Parathyroid adenoma (tissue), 2 donors: ENCODE measurements at regions not wholly inside any gene's neighbourhood (a gene's known extent, or its start where the extent isn't known, plus 50 kb on each side); places are given as distances from the start of the nearest gene placed in this dataset.

Experiments
- H2AFZ ChIP-seq: fragments of 300-600 bp; sonication (generic); one replicate; pipeline ENCODE4 v1.7.0; 2017; ENCODE audit warnings: antibody characterized with exemption, mild to moderate bottlenecking
- H3K27ac ChIP-seq: fragments of 300-600 bp; sonication (generic); one replicate; pipeline ENCODE4 v1.7.0; 2017
- H3K27me3 ChIP-seq: fragments of 300-600 bp; sonication (generic); one replicate; pipeline ENCODE4 v1.7.0; 2017; ENCODE audit warnings: low read length; ENCODE audit not compliant: control insufficient read depth, insufficient read depth
- H3K36me3 ChIP-seq: fragments of 300-600 bp; sonication (generic); one replicate; pipeline ENCODE4 v1.7.0; 2017; ENCODE audit warnings: low read length; ENCODE audit not compliant: control insufficient read depth, insufficient read depth
- H3K4me1 ChIP-seq: fragments of 300-600 bp; sonication (generic); one replicate; pipeline ENCODE4 v1.7.0; 2017; ENCODE audit warnings: control low read depth
- H3K4me2 ChIP-seq: fragments of 300-600 bp; sonication (generic); one replicate; pipeline ENCODE4 v1.7.0; 2017; ENCODE audit warnings: low read length
- H3K4me3 ChIP-seq: fragments of 300-600 bp; sonication (generic); one replicate; pipeline ENCODE4 v1.7.0; 2017; ENCODE audit warnings: low read depth, low read length
- H3K79me2 ChIP-seq: fragments of 300-600 bp; sonication (generic); one replicate; pipeline ENCODE4 v1.7.0; 2017; ENCODE audit warnings: control low read depth
- H3K9ac ChIP-seq: fragments of 300-600 bp; sonication (generic); one replicate; pipeline ENCODE4 v1.7.0; 2017; ENCODE audit warnings: mild to moderate bottlenecking
- H3K9me3 ChIP-seq: fragments of 300-600 bp; sonication (generic); one replicate; pipeline ENCODE4 v1.7.0; 2017; ENCODE audit warnings: low read length; ENCODE audit not compliant: control insufficient read depth
- TF ChIP-seq, protein P1 (sequence below): fragments of 300-600 bp; sonication (generic); IDR thresholded peaks from one replicate; pipeline ENCODE4 v1.7.0; 2017; ENCODE audit warnings: antibody characterized with exemption, mild to moderate bottlenecking
- donor health status: primary hyperparathyroidism.

DNA sequence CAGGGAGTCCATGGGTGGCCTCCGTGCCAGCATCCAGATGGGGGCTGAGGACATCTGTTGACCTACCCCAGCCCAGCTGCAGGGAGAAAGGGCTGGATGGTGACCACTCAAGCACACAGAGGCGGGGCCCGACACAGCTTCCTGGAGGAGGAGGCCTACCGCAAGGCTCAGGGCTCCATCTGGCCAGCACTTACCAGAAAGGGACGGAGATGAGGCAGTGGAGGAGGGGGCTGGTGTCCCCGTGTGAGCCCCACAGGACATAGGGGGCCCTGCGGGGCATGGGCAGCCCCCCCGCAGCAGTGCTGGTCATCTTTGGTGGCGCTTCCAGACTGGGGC, 147.5 kb upstream of the CIBAR2 start:
- no peak overlapping the region for H3K9ac ChIP-seq
- no peak overlapping the region for H3K4me3 ChIP-seq
- H3K27me3 ChIP-seq: no peaks in the 10 kb centered on the region
- H3K9me3 ChIP-seq: no peaks in the 10 kb centered on the region
- H3K79me2 ChIP-seq: peaks cover 38% of the 10 kb centered on the region
- no peaks in the 10 kb centered on the region for H3K36me3 ChIP-seq
- no peak overlapping the region for H3K4me2 ChIP-seq
- peaks cover 12% of the 10 kb centered on the region for H3K4me1 ChIP-seq
- H3K27ac ChIP-seq: no peak overlapping the region
- TF ChIP-seq, protein P1, sequence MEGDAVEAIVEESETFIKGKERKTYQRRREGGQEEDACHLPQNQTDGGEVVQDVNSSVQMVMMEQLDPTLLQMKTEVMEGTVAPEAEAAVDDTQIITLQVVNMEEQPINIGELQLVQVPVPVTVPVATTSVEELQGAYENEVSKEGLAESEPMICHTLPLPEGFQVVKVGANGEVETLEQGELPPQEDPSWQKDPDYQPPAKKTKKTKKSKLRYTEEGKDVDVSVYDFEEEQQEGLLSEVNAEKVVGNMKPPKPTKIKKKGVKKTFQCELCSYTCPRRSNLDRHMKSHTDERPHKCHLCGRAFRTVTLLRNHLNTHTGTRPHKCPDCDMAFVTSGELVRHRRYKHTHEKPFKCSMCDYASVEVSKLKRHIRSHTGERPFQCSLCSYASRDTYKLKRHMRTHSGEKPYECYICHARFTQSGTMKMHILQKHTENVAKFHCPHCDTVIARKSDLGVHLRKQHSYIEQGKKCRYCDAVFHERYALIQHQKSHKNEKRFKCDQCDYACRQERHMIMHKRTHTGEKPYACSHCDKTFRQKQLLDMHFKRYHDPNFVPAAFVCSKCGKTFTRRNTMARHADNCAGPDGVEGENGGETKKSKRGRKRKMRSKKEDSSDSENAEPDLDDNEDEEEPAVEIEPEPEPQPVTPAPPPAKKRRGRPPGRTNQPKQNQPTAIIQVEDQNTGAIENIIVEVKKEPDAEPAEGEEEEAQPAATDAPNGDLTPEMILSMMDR: no peak
- no peak overlapping the region for H2AFZ ChIP-seq

DNA sequence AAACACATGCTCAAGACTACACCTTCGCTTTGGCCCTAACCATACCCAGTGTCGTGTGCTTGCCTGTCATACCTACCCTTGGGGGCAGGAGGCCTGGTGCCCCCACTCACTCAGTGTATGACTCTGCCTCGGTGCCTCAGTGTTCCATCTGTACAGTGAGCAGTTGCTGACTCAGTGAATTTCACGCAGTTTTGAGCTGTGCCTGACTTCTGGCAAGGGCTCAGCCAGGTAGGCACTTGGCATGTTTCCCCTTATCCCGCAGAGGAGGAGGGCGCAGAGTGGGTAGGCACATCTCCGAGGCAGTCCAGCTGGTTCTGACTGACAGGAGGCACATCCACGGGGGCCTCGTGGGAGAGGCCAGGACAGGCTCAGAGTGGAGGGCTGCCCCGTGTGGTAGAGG, 148.9 kb upstream of the CIBAR2 start:
- H3K4me2 ChIP-seq: peak overlapping the region; percentile 28
- H3K27ac ChIP-seq: no peak overlapping the region
- H3K36me3 ChIP-seq: no peaks in the 10 kb centered on the region
- peaks cover 38% of the 10 kb centered on the region for H3K79me2 ChIP-seq
- peaks cover 12% of the 10 kb centered on the region for H3K4me1 ChIP-seq
- no peak overlapping the region for H2AFZ ChIP-seq
- no peaks in the 10 kb centered on the region for H3K9me3 ChIP-seq
- no peak overlapping the region for H3K9ac ChIP-seq
- TF ChIP-seq, protein P1: no peak
- no peak overlapping the region for H3K4me3 ChIP-seq
- H3K27me3 ChIP-seq: no peaks in the 10 kb centered on the region

DNA sequence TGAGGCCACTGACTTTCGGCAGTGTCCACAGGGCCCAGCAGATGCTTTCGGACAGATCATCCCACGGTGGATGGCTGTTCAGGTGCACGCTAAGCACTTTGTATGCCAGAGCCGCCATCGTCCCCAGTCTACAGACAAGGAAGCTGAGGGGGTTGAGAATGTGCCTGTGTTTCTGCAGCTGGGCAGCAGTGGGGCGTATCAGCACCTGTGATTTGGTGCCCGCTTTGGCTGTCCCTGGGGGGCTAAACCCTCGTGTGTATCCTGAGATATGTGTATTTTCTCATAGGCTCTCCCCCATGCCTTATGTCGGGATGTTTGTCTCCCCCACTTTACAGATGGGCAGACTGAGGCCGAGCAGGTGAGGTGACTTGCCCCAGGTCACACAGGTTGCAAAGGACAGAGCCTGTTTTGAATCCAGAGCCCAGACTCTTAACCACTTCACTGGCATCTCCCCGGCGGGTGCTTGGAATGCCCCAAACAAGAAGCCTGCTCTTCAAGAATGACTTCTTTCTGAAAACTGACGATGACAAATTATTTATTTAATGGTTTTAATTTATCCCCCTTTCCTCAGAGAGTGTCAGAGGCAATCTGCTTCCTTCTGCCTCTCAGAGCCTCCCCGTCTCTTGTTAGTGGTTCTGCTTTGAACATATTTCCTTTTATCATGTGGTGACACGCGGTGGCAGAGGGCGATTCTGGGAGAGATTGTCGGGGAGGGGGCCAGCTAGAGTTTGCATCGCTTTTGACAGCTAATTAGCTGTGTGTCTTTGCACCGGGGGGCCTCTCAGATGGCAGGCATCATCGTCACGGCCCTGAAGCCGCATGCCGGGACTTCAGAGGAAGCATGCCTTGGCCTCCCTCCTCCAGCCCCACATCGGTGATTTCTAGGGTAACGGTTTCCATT, 149.6 kb upstream of the CIBAR2 start:
- H3K27me3 ChIP-seq: no peaks in the 10 kb centered on the region
- H3K79me2 ChIP-seq: peaks cover 35% of the 10 kb centered on the region
- peak overlapping the region; percentile 28 for H3K4me2 ChIP-seq
- H3K4me1 ChIP-seq: peaks cover 12% of the 10 kb centered on the region
- TF ChIP-seq, protein P1: no peak
- no peak overlapping the region for H3K4me3 ChIP-seq
- H2AFZ ChIP-seq: no peak overlapping the region
- H3K9me3 ChIP-seq: no peaks in the 10 kb centered on the region
- no peak overlapping the region for H3K9ac ChIP-seq
- H3K36me3 ChIP-seq: no peaks in the 10 kb centered on the region
- H3K27ac ChIP-seq: no peak overlapping the region

DNA sequence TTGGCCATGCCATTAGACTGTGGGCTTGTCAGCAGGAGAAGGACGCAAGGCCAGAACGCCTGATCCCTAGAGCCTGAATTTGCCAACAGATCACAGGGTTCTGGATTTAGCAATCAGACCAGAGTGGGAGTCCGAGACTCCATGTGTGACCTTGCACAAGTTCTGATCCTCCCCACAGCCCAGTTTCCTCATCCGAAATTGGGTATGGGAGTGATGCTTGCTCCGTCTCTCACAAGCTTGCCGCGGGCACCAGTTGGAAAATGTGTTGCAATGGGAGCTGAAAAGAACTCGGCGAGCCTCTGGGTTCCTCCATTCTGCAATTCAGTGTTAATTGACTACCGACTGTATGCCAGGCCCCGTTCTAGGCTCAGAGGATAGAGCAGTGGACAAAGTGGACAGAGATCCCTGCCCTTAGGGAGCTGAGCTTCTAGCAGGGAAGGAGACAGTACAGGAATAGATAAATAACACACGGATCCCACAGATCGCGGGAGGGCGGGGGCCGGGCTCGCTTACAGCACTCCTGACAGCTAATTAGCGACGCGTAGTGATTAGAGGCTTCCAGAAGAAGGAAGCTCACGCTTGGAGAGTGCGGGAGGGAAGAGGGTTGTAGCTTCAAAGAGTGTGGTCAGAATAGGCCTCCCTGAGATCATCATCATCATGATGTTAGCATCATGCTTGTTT, 150.4 kb upstream of the CIBAR2 start:
- TF ChIP-seq, protein P1: no peak
- Histone ChIP-seq H2AFZ (no peak overlapping the region), H3K4me3 (no peak overlapping the region), H3K9me3 (no peaks in the 10 kb centered on the region), H3K27me3 (no peaks in the 10 kb centered on the region), H3K27ac (no peak overlapping the region), H3K79me2 (peaks cover 39% of the 10 kb centered on the region), H3K4me2 (no peak overlapping the region), H3K4me1 (peaks cover 12% of the 10 kb centered on the region), H3K36me3 (no peaks in the 10 kb centered on the region), H3K9ac (no peak overlapping the region)
